B cell (primary cell): ENCODE measurements at regions not wholly inside any gene's neighbourhood (a gene's known extent, or its start where the extent isn't known, plus 50 kb on each side); places are given as distances from the start of the nearest gene placed in this dataset.

Source experiments
- ATAC-seq: fragments of 200-7000 bp; cut with Tn5 transposase; one replicate; pipeline ENCODE4 v1.10.0; 2021; ENCODE audit warnings: low read depth, mild to moderate bottlenecking, moderate number of reproducible peaks, moderate library complexity
- CTCF ChIA-PET: fragments of 350-600 bp; sonication (Branson Sonifier 250); formaldehyde crosslinking; loops from one replicate; lab custom pipeline; 2021; ENCODE audit warnings: antibody characterized with exemption, inconsistent platforms; lab: Charles Lee
- POLR2A ChIA-PET: fragments of 350-600 bp; sonication (Branson Sonifier 250); formaldehyde crosslinking; loops from one replicate; lab custom pipeline; 2021; ENCODE audit warnings: antibody characterized with exemption; lab: Charles Lee
- DNase-seq: peaks from one replicate; pipeline ENCODE4 v3.0.0; 2013
- H2AFZ ChIP-seq: 2 replicates; pipeline ENCODE4 v1.6.1; 2012; ENCODE audit warnings: mild to moderate bottlenecking, low read depth, low read length; ENCODE audit not compliant: insufficient read depth, poor library complexity, severe bottlenecking
- H3K27ac ChIP-seq, 2 donors: 1 replicate in 1 of 2; 2 replicates in 1 of 2; pipeline ENCODE4 v1.5.1; 2012 to 2013; ENCODE audit warnings: low read length in 2 of 2, mild to moderate bottlenecking in 2 of 2, moderate library complexity in 1 of 2
- H3K27me3 ChIP-seq, 4 experiments: fragments of 200-600 bp in 1 of 4; sonication (generic) in 1 of 4; replicated peaks in 1 of 4; 1 replicate in 2 of 4; 2 replicates in 2 of 4; pipeline versions ENCODE4 v1.6.1 to v1.7.0; 2013 to 2016; ENCODE audit warnings: low read length in 3 of 4, mild to moderate bottlenecking in 2 of 4, mixed read lengths in 1 of 4, moderate library complexity in 1 of 4; ENCODE audit not compliant: insufficient read depth in 4 of 4, control insufficient read depth in 3 of 4; ENCODE audit errors: control extremely low read depth in 1 of 4
- H3K36me3 ChIP-seq, 2 experiments: replicated peaks in 1 of 2; 1 replicate in 1 of 2; 2 replicates in 1 of 2; pipeline versions ENCODE4 v1.6.1 to v1.7.1; 2013; ENCODE audit warnings: low read length in 1 of 2; ENCODE audit not compliant: insufficient read depth in 2 of 2, control insufficient read depth in 1 of 2; ENCODE audit errors: control extremely low read depth in 1 of 2, extremely low read depth in 1 of 2
- H3K4me1 ChIP-seq, 2 donors: fragments of 200-600 bp in 1 of 2; sonication (generic) in 1 of 2; 1 replicate in 1 of 2; 2 replicates in 1 of 2; pipeline versions ENCODE4 v1.5.1 to v1.6.1; 2013 to 2017; ENCODE audit warnings: low read length in 2 of 2; ENCODE audit not compliant: control insufficient read depth in 2 of 2, insufficient read depth in 2 of 2
- H3K4me2 ChIP-seq: replicated peaks from 2 replicates; pipeline ENCODE3; 2012; ENCODE audit warnings: mild to moderate bottlenecking, low read depth, low read length; ENCODE audit not compliant: poor library complexity, severe bottlenecking
- H3K4me3 ChIP-seq, 5 experiments: fragments of 200-600 bp in 1 of 5; sonication (generic) in 1 of 5; 1 replicate in 3 of 5; 2 replicates in 2 of 5; pipeline versions ENCODE4 v1.5.1 to v1.7.0; 2011 to 2016; ENCODE audit warnings: low read length in 4 of 5, mild to moderate bottlenecking in 4 of 5, low read depth in 2 of 5, control low read depth in 1 of 5, moderate library complexity in 1 of 5; ENCODE audit not compliant: insufficient read depth in 1 of 5; ENCODE audit errors: control extremely low read depth in 1 of 5, extremely low read depth in 1 of 5
- H3K79me2 ChIP-seq: fragments of 200-600 bp; sonication (generic); one replicate; pipeline ENCODE4 v1.6.0; 2016; ENCODE audit warnings: low read length; ENCODE audit not compliant: control insufficient read depth, insufficient read depth
- H3K9ac ChIP-seq: fragments of 200-600 bp; sonication (generic); 2 replicates; pipeline ENCODE4 v1.6.1; 2017; ENCODE audit warnings: mild to moderate bottlenecking, low read length, moderate library complexity
- H3K9me3 ChIP-seq, 3 donors: one replicate each; pipeline versions ENCODE4 v1.6.1 to v1.7.1; 2013; ENCODE audit warnings: low read length in 2 of 3; ENCODE audit not compliant: control insufficient read depth in 2 of 3, insufficient read depth in 1 of 3; ENCODE audit errors: control extremely low read depth in 1 of 3
- H4K20me1 ChIP-seq: 2 replicates; pipeline ENCODE4 v1.6.0; 2012; ENCODE audit warnings: mild to moderate bottlenecking, low read length; ENCODE audit not compliant: insufficient read depth, control insufficient read depth, poor library complexity, severe bottlenecking
- H3K27ac Mint-ChIP-seq: one replicate; pipeline ENCODE4 v1.8.0; 2021; ENCODE audit warnings: mixed read lengths
- H3K27me3 Mint-ChIP-seq: one replicate; pipeline ENCODE4 v1.8.0; 2021; ENCODE audit warnings: mixed read lengths
- H3K4me1 Mint-ChIP-seq: one replicate; pipeline ENCODE4 v1.8.0; 2021; ENCODE audit warnings: mixed read lengths
- H3K4me3 Mint-ChIP-seq: one replicate; pipeline ENCODE4 v1.8.0; 2021; ENCODE audit warnings: mixed read lengths
- H3K9me3 Mint-ChIP-seq: one replicate; pipeline ENCODE4 v1.8.0; 2022; ENCODE audit warnings: mixed read lengths; ENCODE audit not compliant: insufficient read depth
- EZH2 ChIP-seq: IDR thresholded peaks from 2 replicates; pipeline ENCODE4 v1.6.1; 2012; ENCODE audit warnings: borderline replicate concordance, low read depth, mild to moderate bottlenecking, moderate library complexity, low read length; ENCODE audit not compliant: insufficient read depth, poor library complexity, severe bottlenecking
- WGBS: methylation state at CpG from one replicate; pipeline ENCODE4 v1.1.5; 2013; ENCODE audit warnings: missing lambda C conversion rate; ENCODE audit not compliant: insufficient coverage; 5-methylcytosine and 5-hydroxymethylcytosine counted together
- intact Hi-C: fragments of 100-400 bp; cut with micrococcal nuclease; formaldehyde crosslinking; loops from one replicate; pipeline ENCODE4 v1.10.0; 2022
- TF ChIP-seq, protein P1 (sequence below): fragments of 200-600 bp; IDR thresholded peaks from one replicate; pipeline ENCODE4 v1.8.0; 2022; ENCODE audit warnings: antibody characterized with exemption, mild to moderate bottlenecking

DNA sequence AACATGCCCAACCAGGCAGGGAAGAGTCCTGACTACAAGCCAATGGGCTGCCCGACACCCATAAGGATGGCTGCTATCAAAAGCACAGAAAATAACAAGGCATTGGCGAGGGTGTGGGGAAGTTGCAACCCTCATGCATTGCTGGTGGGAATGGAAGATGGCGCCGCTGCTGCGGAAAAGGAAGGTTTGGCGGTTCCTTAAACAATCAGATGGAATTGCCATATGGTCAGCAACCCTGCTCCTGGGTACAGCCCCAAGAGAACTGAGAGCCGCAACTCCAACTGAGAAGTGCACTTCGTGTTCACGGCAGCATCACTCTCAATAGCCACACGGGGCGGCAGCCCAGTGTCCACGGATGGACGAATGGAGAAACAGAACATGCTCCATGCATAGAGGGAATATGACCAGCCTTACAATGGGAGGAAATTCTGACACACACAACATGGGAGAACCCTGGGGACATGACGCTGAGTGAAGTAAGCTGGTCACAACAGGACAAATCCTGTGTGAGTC lies 193.3 kb downstream of the RBFOX3 start:
- no peaks in the 10 kb centered on the region for H3K9me3 ChIP-seq
- H2AFZ ChIP-seq: no peak overlapping the region
- H3K4me2 ChIP-seq: no peak overlapping the region
- no peak overlapping the region for H3K27ac Mint-ChIP-seq
- CTCF ChIA-PET: no interaction called here
- H4K20me1 ChIP-seq: no peaks in the 10 kb centered on the region
- peaks cover 16% of the 10 kb centered on the region for H3K27me3 Mint-ChIP-seq
- intact Hi-C loops: no loop called here
- POLR2A ChIA-PET: no interaction called here
- H3K4me3 ChIP-seq: no peak overlapping the region
- no peak overlapping the region for H3K9ac ChIP-seq
- no peaks in the 10 kb centered on the region for H3K36me3 ChIP-seq
- DNase-seq (no peak), ATAC-seq (no peak)
- peaks cover 0 to 5% (median 0%) of the 10 kb centered on the region in 4 experiments for H3K27me3 ChIP-seq
- no peaks in the 10 kb centered on the region for H3K9me3 Mint-ChIP-seq
- no peaks in the 10 kb centered on the region for H3K4me1 Mint-ChIP-seq
- TF ChIP-seq EZH2: no peak
- TF ChIP-seq, protein P1, sequence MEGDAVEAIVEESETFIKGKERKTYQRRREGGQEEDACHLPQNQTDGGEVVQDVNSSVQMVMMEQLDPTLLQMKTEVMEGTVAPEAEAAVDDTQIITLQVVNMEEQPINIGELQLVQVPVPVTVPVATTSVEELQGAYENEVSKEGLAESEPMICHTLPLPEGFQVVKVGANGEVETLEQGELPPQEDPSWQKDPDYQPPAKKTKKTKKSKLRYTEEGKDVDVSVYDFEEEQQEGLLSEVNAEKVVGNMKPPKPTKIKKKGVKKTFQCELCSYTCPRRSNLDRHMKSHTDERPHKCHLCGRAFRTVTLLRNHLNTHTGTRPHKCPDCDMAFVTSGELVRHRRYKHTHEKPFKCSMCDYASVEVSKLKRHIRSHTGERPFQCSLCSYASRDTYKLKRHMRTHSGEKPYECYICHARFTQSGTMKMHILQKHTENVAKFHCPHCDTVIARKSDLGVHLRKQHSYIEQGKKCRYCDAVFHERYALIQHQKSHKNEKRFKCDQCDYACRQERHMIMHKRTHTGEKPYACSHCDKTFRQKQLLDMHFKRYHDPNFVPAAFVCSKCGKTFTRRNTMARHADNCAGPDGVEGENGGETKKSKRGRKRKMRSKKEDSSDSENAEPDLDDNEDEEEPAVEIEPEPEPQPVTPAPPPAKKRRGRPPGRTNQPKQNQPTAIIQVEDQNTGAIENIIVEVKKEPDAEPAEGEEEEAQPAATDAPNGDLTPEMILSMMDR: no peak
- no peaks in the 10 kb centered on the region for H3K4me1 ChIP-seq
- H3K79me2 ChIP-seq: no peaks in the 10 kb centered on the region
- WGBS: 86% methylated on average over 14 of the region's 14 CpGs
- H3K4me3 Mint-ChIP-seq: no peak overlapping the region
- H3K27ac ChIP-seq: no peak overlapping the region

DNA sequence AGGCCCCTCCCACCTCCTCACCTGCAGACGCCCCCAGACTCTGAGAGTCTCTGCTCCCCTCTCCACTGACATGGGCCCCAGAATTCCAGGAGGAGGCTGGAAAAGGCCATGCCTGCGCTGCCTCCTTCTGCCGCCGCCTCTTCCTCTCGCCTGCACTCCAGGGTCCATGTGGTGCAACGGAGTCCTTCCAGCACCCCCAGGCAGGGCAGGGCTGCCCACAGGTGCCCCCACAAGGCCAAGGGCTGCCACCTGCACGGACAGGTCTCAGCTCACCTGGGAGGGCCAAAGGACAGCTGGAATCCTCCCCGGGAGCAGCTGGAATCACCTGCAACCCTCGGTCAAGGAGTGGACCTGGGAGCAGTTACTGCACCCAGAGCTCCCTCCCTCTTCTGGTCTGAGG lies 194.9 kb downstream of the RBFOX3 start:
- H3K27me3 Mint-ChIP-seq: peaks cover 16% of the 10 kb centered on the region
- Histone ChIP-seq H3K4me3 (no peak overlapping the region), H3K27ac (no peak overlapping the region), H3K4me1 (no peaks in the 10 kb centered on the region), H2AFZ (no peak overlapping the region), H3K36me3 (no peaks in the 10 kb centered on the region), H3K9ac (no peak overlapping the region), H3K27me3 (peaks cover 0 to 5% (median 0%) of the 10 kb centered on the region in 4 experiments), H3K4me2 (no peak overlapping the region), H3K9me3 (no peaks in the 10 kb centered on the region), H3K79me2 (no peaks in the 10 kb centered on the region), H4K20me1 (no peaks in the 10 kb centered on the region)
- H3K4me3 Mint-ChIP-seq: no peak overlapping the region
- TF ChIP-seq, protein P1: no peak
- TF ChIP-seq EZH2: no peak
- intact Hi-C loops: no loop called here
- ATAC-seq: no peak
- POLR2A ChIA-PET: no interaction called here
- no peaks in the 10 kb centered on the region for H3K9me3 Mint-ChIP-seq
- no peak for DNase-seq
- H3K27ac Mint-ChIP-seq: no peak overlapping the region
- 74% methylated on average over 9 of the region's 9 CpGs for WGBS
- CTCF ChIA-PET: interaction anchor here (1.8 kb wide), 1 partner anchor 24 kb away, joined by 4 read pairs; no protein-coding TSS in a partner anchor
- no peaks in the 10 kb centered on the region for H3K4me1 Mint-ChIP-seq
